ENCODE measurements at regions not wholly inside any gene's neighbourhood (a gene's known extent, or its start where the extent isn't known, plus 50 kb on each side); places are given as distances from the start of the nearest gene placed in this dataset.
"Not testable (repeated sequence)": the region's sequence is repeated elsewhere in the genome, so short reads cannot be mapped to it uniquely, and the experiment has no call there.

DNA sequence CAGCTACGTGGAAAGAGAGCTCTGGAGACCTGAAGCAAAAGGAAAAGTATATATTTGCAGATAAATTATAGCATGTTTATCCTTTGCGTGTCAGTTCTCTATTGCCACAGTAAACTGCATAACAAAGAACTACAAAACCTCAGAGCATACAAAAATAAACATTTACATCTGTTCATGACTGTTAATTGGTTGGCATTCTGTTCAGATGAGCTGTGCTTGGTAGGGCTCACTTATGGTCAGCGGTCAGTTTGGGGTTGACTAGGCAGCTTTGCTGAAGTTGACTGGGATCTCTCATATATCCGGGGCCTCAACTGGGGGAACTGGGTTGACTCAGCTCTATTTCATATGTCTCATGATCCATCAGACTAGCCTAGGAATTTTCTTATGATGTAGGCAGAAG lies 257.7 kb downstream of the TLE1 start:
- Histone ChIP-seq H3K79me2 (ENCODE audit: control insufficient read depth, insufficient read depth, low read length, unreplicated experiment) (no peaks in the 10 kb centered on the region), H3K4me1 (ENCODE audit: control insufficient read depth, insufficient read depth, low read length, unreplicated experiment) (peaks cover 7% of the 10 kb centered on the region), H3K27ac (ENCODE audit: low read depth, low read length) (peak overlapping the region; percentile 84), H3K36me3 (ENCODE audit: insufficient read depth, low read length) (no peaks in the 10 kb centered on the region; the same call in 1 of the 2 replicates), H3K4me3 (ENCODE audit: low read depth, low read length) (0 out of 2 replicates have a peak overlapping the region, but pooled peaks have one; percentile 4), H3K27me3 (ENCODE audit: insufficient read depth, low read length) (no peaks in the 10 kb centered on the region), H2AFZ (ENCODE audit: low read length, unreplicated experiment) (no peak overlapping the region)

DNA sequence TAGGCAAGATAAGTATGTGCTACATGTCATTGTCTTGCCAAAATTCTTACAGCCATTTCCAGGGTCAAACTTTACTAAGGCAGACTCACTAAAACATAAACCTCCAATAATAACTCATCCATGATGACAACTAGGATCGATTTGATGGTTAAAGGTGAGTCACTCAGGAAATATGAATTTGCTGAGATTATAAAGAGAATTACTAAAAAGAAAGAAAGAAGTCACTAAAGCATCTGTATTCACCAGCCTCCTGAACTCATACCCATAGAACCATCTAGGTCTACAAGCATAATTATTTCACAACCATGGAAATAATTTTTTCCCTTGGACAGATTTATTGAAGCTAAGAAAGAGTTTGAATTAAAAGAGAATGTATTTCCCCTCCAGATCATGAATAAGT lies 258.6 kb downstream of the TLE1 start:
- peaks cover 7% of the 10 kb centered on the region for H3K4me1 ChIP-seq (ENCODE audit: control insufficient read depth, insufficient read depth, low read length, unreplicated experiment)
- no peak overlapping the region for H3K4me3 ChIP-seq (ENCODE audit: low read depth, low read length)
- no peaks in the 10 kb centered on the region for H3K79me2 ChIP-seq (ENCODE audit: control insufficient read depth, insufficient read depth, low read length, unreplicated experiment)
- H3K36me3 ChIP-seq (ENCODE audit: insufficient read depth, low read length), result no peaks in the 10 kb centered on the region; the same call in 1 of the 2 replicates
- no peaks in the 10 kb centered on the region for H3K27me3 ChIP-seq (ENCODE audit: insufficient read depth, low read length)
- no peak overlapping the region for H2AFZ ChIP-seq (ENCODE audit: low read length, unreplicated experiment)
- H3K27ac ChIP-seq (ENCODE audit: low read depth, low read length), result peak overlapping the region; percentile 84

DNA sequence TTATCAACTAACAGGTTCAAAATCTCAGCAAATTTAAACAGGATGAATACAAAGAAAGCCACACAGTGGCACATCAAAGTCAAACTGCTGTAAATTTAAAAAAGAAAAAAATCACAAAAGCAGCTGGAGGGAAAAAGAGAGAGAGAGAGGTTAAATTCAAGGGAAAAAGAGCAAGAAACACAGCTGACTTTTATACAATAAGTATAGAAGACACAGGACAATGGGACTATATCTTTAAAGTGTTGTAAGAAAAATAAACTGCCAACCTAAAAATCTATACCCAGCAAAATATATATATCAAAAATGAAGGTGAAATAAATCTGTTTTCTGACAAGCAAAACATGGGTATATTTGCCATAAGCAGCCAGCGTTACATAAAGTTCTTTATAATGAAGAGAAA lies 261.5 kb downstream of the TLE1 start:
- H3K4me1 ChIP-seq (ENCODE audit: control insufficient read depth, insufficient read depth, low read length, unreplicated experiment), result peaks cover 11% of the 10 kb centered on the region
- no peaks in the 10 kb centered on the region for H3K79me2 ChIP-seq (ENCODE audit: control insufficient read depth, insufficient read depth, low read length, unreplicated experiment)
- H3K27ac ChIP-seq (ENCODE audit: low read depth, low read length), result no peak overlapping the region
- no peak overlapping the region for H2AFZ ChIP-seq (ENCODE audit: low read length, unreplicated experiment)
- H3K27me3 ChIP-seq (ENCODE audit: insufficient read depth, low read length), result no peaks in the 10 kb centered on the region
- H3K36me3 ChIP-seq (ENCODE audit: insufficient read depth, low read length), result peaks cover 4% of the 10 kb centered on the region; the same call in 1 of the 2 replicates
- H3K4me3 ChIP-seq (ENCODE audit: low read depth, low read length), result no peak overlapping the region

DNA sequence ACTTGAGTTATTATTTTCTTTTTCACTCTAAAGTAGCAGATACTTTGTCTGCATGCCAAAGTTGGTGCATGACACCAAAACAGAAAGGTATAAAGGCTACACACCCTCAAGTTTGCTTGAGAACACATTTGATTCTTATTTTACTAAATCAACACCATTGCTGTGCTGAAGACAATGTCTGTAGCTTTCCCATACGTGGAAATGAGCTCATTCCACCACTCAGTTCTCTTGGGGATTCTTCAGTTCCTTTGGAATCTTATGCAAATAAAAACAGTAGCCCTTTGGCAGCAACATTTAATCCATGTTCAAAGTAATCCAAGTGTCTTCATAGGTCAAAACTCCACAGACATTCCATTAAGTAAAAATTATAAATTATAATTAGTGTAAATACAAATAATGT lies 264.9 kb downstream of the TLE1 start:
- Histone ChIP-seq H3K79me2 (ENCODE audit: control insufficient read depth, insufficient read depth, low read length, unreplicated experiment) (no peaks in the 10 kb centered on the region), H2AFZ (ENCODE audit: low read length, unreplicated experiment) (no peak overlapping the region), H3K27ac (ENCODE audit: low read depth, low read length) (peak overlapping the region; percentile 21; the same call in 1 of the 2 replicates), H3K4me3 (ENCODE audit: low read depth, low read length) (no peak overlapping the region), H3K27me3 (ENCODE audit: insufficient read depth, low read length) (no peaks in the 10 kb centered on the region), H3K4me1 (ENCODE audit: control insufficient read depth, insufficient read depth, low read length, unreplicated experiment) (peaks cover 5% of the 10 kb centered on the region), H3K36me3 (ENCODE audit: insufficient read depth, low read length) (peaks cover 4% of the 10 kb centered on the region; the same call in 1 of the 2 replicates)

DNA sequence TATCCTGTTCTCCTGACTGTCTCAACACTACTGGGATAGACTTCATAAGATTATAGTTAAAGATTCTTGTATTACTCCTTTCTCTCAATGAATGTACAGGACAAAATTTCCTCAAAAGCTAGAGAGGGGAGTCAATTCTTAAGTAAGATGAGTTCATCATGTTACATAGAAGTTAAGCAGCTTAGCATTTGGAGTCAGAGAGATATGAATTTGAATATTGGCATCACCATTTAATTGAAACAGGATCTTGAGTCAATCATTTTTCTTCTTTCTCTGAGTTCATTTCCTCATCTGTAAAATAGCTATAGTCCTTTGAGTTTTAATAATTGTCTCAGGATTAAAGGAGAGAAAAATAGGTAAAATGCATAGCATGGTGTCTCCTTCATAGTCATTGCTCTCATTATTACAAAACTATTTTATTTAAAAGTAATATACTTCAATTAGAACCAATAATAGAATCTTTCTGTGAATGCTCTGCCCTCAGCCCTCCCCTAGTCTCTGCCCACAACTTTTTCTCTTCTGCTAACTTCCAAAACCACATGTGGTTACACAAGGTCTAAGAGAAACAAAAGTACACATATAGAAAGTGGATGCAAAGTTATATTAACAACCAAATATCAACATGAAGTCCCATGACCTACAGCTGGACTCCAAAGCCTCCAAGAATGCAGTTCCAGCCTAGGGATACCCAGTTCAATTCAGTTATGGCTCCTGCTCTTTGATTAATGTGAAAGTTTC lies 265.6 kb downstream of the TLE1 start:
- Histone ChIP-seq H3K27me3 (ENCODE audit: insufficient read depth, low read length) (no peaks in the 10 kb centered on the region), H3K4me3 (ENCODE audit: low read depth, low read length) (no peak overlapping the region), H3K27ac (ENCODE audit: low read depth, low read length) (peak overlapping the region; percentile 21; the same call in 1 of the 2 replicates), H3K36me3 (ENCODE audit: insufficient read depth, low read length) (peaks cover 4% of the 10 kb centered on the region; the same call in 1 of the 2 replicates), H3K4me1 (ENCODE audit: control insufficient read depth, insufficient read depth, low read length, unreplicated experiment) (peaks cover 5% of the 10 kb centered on the region), H3K79me2 (ENCODE audit: control insufficient read depth, insufficient read depth, low read length, unreplicated experiment) (no peaks in the 10 kb centered on the region), H2AFZ (ENCODE audit: low read length, unreplicated experiment) (no peak overlapping the region)

DNA sequence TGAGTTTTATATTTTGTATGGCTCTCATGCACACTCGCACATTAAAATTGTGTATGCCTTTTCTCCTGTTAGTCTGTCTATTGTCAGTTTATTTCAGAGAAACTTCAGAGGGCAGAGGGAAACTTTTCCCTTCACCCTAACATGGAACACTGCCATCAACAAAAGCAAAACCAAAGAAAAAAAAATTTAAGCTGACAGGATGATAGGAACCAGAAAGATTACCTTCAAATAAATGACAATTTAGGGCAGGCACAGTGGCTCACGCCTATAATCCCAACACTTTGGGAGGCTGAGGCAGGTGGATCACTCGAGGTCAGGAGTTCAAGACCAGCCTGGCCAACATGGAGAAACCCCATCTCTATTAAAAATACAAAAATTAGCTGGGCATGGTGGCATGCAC lies 268.3 kb downstream of the TLE1 start:
- not testable (repeated sequence) for H3K4me1 ChIP-seq (ENCODE audit: control insufficient read depth, insufficient read depth, low read length, unreplicated experiment); H2AFZ ChIP-seq (ENCODE audit: low read length, unreplicated experiment); H3K36me3 ChIP-seq (ENCODE audit: insufficient read depth, low read length); H3K27ac ChIP-seq (ENCODE audit: low read depth, low read length); H3K27me3 ChIP-seq (ENCODE audit: insufficient read depth, low read length); H3K79me2 ChIP-seq (ENCODE audit: control insufficient read depth, insufficient read depth, low read length, unreplicated experiment); H3K4me3 ChIP-seq (ENCODE audit: low read depth, low read length)

DNA sequence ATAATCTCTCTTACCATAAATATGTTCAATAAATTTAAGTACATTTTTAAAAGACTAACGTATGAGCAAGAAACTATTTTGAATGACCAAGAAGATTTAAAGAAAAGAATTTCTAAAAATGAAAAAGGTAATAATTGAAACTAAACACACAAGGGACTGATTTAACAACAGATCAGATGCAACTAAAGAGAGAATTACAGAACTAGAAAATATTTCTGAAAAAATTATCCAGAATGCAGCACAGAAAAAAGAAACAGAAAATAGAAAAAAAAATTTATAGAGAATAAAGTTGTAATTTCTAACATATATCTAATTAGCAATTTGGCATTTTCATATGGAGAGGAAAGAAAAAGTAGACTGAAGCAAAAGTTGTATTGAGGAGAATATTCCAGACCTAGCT lies 269.3 kb downstream of the TLE1 start:
- peaks cover 4% of the 10 kb centered on the region; the same call in 1 of the 2 replicates for H3K36me3 ChIP-seq (ENCODE audit: insufficient read depth, low read length)
- H3K4me3 ChIP-seq (ENCODE audit: low read depth, low read length), result no peak overlapping the region
- no peak overlapping the region for H3K27ac ChIP-seq (ENCODE audit: low read depth, low read length)
- no peaks in the 10 kb centered on the region for H3K27me3 ChIP-seq (ENCODE audit: insufficient read depth, low read length)
- H3K4me1 ChIP-seq (ENCODE audit: control insufficient read depth, insufficient read depth, low read length, unreplicated experiment), result peaks cover 5% of the 10 kb centered on the region
- no peak overlapping the region for H2AFZ ChIP-seq (ENCODE audit: low read length, unreplicated experiment)
- no peaks in the 10 kb centered on the region for H3K79me2 ChIP-seq (ENCODE audit: control insufficient read depth, insufficient read depth, low read length, unreplicated experiment)

DNA sequence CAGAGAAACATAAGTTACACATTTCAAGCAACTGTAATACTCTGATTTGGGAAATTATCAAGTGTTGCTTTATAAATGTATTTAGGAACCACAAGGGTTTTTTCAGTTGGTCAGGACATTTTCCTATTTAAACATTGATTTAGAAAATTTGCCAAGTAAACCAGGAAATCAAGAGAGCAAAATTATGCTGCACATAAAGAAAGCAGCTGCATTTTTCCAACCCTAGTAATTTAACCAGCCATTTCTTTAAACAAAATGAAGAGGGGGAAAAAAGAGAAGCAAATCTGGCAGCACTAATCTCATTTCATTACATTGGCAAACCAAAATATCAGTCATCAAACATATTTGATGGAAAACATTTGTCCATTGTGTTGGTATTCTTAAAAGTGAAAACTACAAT lies 271.4 kb downstream of the TLE1 start:
- H3K4me3 ChIP-seq (ENCODE audit: low read depth, low read length), result no peak overlapping the region
- peaks cover 7% of the 10 kb centered on the region for H3K4me1 ChIP-seq (ENCODE audit: control insufficient read depth, insufficient read depth, low read length, unreplicated experiment)
- no peaks in the 10 kb centered on the region for H3K79me2 ChIP-seq (ENCODE audit: control insufficient read depth, insufficient read depth, low read length, unreplicated experiment)
- H3K27me3 ChIP-seq (ENCODE audit: insufficient read depth, low read length), result no peaks in the 10 kb centered on the region
- H3K36me3 ChIP-seq (ENCODE audit: insufficient read depth, low read length), result no peaks in the 10 kb centered on the region
- no peak overlapping the region for H3K27ac ChIP-seq (ENCODE audit: low read depth, low read length)
- no peak overlapping the region for H2AFZ ChIP-seq (ENCODE audit: low read length, unreplicated experiment)

DNA sequence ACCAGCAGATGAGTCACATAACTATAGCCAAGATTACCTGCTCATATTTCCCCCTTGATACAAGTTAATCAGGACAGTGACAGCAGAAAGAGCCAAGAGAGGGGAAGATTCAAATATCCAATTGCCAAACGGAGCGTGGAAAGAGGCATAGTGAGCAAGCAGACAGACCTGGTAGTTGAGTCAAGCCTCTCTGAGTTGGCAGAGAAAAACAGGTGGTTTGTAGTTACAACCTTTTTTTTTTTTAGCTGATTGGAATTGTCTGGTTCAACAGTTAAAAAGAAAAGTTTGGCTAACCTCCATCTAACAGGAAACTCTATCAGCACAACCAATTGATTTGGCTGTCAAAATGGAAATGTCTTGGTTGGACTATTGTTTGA lies 272.1 kb downstream of the TLE1 start:
- Histone ChIP-seq H3K4me1 (ENCODE audit: control insufficient read depth, insufficient read depth, low read length, unreplicated experiment) (peaks cover 7% of the 10 kb centered on the region), H3K36me3 (ENCODE audit: insufficient read depth, low read length) (no peaks in the 10 kb centered on the region), H3K27ac (ENCODE audit: low read depth, low read length) (no peak overlapping the region), H3K4me3 (ENCODE audit: low read depth, low read length) (no peak overlapping the region), H3K27me3 (ENCODE audit: insufficient read depth, low read length) (no peaks in the 10 kb centered on the region), H3K79me2 (ENCODE audit: control insufficient read depth, insufficient read depth, low read length, unreplicated experiment) (no peaks in the 10 kb centered on the region), H2AFZ (ENCODE audit: low read length, unreplicated experiment) (no peak overlapping the region)

DNA sequence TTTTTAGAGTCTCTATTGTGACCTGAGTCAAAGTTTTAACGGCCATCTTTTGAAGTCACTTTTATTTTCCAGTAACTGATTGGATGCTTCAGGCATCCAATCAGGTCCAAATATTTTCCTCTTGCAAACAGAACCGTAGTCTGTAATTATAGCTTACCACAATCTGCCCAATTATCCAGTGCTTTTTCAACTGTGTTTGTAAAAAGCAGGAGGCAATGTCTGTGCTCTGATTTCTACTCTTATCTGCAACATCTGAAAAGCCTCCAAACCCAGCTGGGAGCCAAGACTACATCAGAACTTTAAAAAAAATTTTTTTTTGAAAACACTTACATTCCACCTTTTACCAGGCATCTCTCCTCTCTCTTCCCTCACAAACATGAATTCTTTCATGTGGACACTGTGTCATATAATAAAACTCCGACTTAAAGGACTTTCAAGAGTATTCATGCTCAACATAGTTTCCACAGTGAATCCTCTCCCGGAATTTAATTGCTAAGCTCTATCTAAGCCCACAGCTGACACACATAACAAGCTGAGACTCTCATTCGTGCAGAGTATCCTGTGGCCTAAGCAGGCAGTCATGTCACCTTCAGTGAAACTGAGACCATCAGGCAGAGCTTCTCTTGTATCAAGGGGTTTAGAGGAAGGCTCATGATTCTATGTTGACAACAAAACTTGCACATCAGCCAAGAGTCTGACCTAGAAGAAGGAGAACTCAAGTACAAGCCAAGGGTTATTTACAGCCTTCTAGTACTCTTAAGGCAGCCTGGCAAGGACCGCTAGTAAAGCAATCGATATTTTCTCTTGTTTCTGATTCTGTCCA lies 272.7 kb downstream of the TLE1 start:
- Histone ChIP-seq H3K79me2 (ENCODE audit: control insufficient read depth, insufficient read depth, low read length, unreplicated experiment) (no peaks in the 10 kb centered on the region), H3K4me3 (ENCODE audit: low read depth, low read length) (no peak overlapping the region), H3K36me3 (ENCODE audit: insufficient read depth, low read length) (no peaks in the 10 kb centered on the region), H3K27me3 (ENCODE audit: insufficient read depth, low read length) (no peaks in the 10 kb centered on the region), H3K27ac (ENCODE audit: low read depth, low read length) (no peak overlapping the region), H3K4me1 (ENCODE audit: control insufficient read depth, insufficient read depth, low read length, unreplicated experiment) (peaks cover 7% of the 10 kb centered on the region), H2AFZ (ENCODE audit: low read length, unreplicated experiment) (no peak overlapping the region)

DNA sequence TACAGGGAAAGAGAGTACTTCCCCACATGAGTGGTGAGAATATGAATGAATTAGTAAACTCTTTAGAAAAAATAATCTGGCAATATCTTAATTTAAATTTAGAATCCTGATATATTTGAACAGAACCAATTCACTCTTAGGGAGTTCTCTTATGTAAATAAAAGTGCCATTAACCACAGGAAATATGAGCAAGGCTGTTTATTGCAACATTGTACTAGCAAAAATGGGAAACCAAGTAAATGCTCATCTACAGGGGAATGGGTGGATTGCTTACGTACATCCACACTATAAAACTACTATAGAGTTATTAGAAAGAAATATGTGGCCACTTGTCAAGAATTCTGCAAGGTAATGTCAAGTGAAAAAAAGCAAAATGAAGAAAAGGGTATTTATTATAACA lies 274.5 kb downstream of the TLE1 start:
- peaks cover 17% of the 10 kb centered on the region for H3K4me1 ChIP-seq (ENCODE audit: control insufficient read depth, insufficient read depth, low read length, unreplicated experiment)
- H3K27ac ChIP-seq (ENCODE audit: low read depth, low read length), result no peak overlapping the region
- H2AFZ ChIP-seq (ENCODE audit: low read length, unreplicated experiment), result no peak overlapping the region
- no peak overlapping the region for H3K4me3 ChIP-seq (ENCODE audit: low read depth, low read length)
- H3K79me2 ChIP-seq (ENCODE audit: control insufficient read depth, insufficient read depth, low read length, unreplicated experiment), result no peaks in the 10 kb centered on the region
- no peaks in the 10 kb centered on the region for H3K27me3 ChIP-seq (ENCODE audit: insufficient read depth, low read length)
- H3K36me3 ChIP-seq (ENCODE audit: insufficient read depth, low read length), result no peaks in the 10 kb centered on the region
